GM20000 (cell line): ENCODE measurements at regions not wholly inside any gene's neighbourhood (a gene's known extent, or its start where the extent isn't known, plus 50 kb on each side); places are given as distances from the start of the nearest gene placed in this dataset.

ENCODE experiments used
- DNase-seq: peaks from one replicate; pipeline ENCODE4 v3.0.0; 2012; ENCODE audit warnings: low spot score
- TF ChIP-seq, protein P1 (sequence below): IDR thresholded peaks from 2 replicates; pipeline ENCODE4 v1.5.1; 2012; ENCODE audit warnings: mild to moderate bottlenecking, control low read depth; ENCODE audit errors: extremely low read depth, missing control alignments

DNA sequence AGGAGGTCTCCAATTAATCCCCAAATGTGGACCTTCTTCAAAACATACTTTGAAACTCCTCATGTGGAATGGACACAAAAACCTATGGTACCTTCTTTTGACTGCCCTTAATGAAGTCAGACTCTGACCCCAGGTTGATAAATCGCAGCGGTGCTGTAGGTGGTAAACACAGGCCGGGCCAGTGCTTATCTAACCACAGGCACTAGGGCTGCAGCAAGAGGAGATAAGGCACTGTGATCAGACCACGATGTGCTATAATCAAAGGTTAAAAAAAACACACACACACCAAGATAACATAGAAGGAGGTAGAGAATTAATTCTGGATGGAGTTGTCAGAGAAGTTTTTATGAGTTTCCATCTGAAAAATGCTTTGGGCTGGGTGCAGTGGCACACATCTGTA lies 52.3 kb upstream of the SIPA1L2 start:
- DNase-seq, result no peak
- TF ChIP-seq, protein P1, sequence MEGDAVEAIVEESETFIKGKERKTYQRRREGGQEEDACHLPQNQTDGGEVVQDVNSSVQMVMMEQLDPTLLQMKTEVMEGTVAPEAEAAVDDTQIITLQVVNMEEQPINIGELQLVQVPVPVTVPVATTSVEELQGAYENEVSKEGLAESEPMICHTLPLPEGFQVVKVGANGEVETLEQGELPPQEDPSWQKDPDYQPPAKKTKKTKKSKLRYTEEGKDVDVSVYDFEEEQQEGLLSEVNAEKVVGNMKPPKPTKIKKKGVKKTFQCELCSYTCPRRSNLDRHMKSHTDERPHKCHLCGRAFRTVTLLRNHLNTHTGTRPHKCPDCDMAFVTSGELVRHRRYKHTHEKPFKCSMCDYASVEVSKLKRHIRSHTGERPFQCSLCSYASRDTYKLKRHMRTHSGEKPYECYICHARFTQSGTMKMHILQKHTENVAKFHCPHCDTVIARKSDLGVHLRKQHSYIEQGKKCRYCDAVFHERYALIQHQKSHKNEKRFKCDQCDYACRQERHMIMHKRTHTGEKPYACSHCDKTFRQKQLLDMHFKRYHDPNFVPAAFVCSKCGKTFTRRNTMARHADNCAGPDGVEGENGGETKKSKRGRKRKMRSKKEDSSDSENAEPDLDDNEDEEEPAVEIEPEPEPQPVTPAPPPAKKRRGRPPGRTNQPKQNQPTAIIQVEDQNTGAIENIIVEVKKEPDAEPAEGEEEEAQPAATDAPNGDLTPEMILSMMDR, result no peak

DNA sequence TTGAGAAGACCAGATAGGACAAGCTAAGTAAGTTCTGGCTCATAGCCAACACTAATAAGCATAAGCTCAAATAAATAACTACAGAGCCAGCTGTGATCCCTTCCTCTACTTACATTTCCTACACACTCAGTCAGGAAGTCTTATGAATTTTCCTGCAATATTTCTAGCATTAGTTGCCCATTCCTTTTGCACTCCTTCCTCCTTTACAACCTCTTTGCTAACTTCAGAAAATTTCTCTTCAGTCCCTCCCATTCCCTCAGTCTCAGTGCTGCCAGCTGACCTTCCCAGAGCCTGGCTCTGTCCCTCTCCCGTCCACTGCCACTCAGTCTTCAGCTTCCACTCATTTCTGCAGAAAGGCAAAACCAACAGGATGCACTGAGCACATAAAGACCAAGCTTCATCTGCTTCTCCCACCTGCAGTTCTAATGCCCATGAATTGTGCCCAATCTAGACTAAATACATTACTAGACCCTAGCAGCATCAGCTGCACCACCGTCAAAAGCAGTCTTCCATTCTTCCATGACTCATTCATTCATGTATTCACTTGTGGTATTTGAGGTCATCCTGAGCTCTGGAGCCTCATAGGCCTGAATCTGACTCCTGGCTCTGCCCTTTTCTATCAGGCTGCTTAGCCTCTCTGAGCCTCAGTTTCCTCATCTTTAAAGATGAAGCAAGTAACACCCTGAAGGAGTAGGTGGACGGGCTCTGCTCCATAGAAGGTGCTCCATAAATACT lies 54.6 kb upstream of the SIPA1L2 start:
- TF ChIP-seq, protein P1, result no peak
- no peak for DNase-seq

DNA sequence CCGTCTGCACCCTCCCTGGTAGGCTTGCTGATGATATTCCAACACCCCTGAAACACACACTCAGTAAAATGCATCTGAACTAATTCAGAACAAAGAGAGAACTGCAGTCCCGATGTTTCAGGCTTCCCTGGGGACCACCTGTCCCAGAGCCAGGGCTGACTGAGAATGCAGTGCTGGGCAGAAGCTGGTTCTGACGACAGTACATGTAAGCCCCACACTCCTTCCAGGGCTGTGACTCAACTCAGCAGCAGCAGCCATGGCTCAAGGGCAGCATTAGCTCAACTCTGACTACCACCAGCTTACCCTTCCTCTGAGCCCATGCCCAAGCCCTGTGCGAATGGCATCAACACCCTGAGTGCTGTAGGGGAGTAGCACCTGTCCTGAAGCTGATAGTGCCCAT lies 56.4 kb upstream of the SIPA1L2 start:
- DNase-seq, result no peak
- TF ChIP-seq, protein P1, result no peak

DNA sequence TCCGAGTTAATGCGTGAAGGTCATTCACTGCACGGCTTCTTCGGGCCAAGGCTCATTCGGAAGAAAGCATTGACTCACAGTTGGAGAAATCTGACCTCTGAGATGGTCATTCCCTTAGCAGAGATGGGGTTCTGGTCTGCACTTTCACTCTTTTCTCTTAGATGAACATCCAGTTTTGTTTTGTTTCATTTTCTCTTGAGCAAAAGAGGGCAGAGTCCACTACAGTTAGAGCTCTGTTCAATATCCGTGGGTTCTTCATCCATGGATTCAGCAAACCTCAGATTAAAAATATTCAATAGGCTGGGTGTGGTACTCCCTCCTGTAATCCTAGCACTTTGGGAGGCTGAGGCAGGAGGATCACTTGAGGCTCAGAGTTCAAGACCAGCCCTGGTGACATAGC lies 57.4 kb upstream of the SIPA1L2 start:
- TF ChIP-seq, protein P1, result no peak
- no peak for DNase-seq

DNA sequence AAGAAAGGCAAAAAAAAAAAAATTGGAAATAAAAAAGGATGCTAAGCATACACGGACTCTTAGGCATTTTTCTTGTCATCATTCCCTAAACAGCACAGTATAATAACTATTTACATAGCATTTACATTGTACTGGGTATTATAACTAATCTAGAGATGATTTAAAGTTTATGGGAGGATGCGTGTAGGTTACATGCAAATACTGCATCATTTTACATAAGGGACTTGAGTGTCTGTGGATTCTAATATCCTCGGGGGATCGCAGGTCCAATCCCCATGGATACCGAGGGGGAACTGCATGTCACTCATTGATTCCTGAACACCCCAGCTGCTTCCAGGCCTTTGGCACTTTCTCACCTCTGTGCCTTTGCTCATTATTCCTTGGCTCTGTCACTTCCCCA lies 57.8 kb upstream of the SIPA1L2 start:
- DNase-seq, result no peak
- TF ChIP-seq, protein P1, result no peak

DNA sequence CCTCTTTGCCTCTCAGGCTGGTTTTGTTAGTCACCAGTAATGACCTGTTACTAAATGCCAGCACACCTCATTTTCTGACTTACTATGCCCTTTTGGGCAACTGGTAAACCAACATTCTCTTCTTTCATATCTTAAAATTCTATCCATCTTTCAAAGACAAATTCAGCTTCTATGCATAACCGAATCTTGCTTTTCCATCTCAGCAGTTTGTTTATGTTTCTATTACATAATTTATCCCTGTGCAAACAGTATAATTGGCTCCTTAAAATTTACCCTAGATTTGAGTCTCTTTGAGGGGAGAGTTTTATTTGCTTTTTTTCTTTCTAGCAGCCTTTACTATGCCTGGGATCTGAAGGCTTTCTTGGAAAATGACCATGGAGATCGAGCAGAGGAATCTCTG lies 58.5 kb upstream of the SIPA1L2 start:
- TF ChIP-seq, protein P1, result no peak
- DNase-seq, result no peak

DNA sequence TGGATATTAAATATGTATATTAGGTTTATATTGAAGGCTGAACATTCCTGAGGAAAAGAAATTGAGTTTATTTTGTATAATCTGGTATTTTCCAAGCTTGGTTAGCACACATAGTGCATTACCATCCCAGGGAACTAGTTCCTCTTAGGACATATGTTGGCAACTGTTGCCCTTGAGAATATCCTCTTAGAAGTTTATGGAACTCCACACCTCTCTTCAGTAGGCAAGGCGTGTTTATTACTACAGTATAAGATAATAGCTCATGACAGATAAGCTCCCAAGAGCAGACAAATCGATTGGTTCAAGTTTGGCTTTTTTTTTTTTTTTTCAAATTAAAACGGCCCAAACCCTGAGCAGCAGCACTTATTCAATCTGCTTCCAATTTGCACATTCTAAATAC lies 59.8 kb upstream of the SIPA1L2 start:
- no peak for DNase-seq

More for the DNA sequence above, 59.8 kb upstream of the SIPA1L2 start:
- TF ChIP-seq, protein P1, result no peak
